Activated T-cell treated with anti-CD3 and anti-CD28 coated beads for 4 hours (primary cell): ENCODE measurements at regions not wholly inside any gene's neighbourhood (a gene's known extent, or its start where the extent isn't known, plus 50 kb on each side); places are given as distances from the start of the nearest gene placed in this dataset.
"Not testable (repeated sequence)": the region's sequence is repeated elsewhere in the genome, so short reads cannot be mapped to it uniquely, and the experiment has no call there.

ENCODE experiments used
- DNase-seq: peaks from one replicate; pipeline ENCODE4 v3.0.0-alpha.2; 2020

DNA sequence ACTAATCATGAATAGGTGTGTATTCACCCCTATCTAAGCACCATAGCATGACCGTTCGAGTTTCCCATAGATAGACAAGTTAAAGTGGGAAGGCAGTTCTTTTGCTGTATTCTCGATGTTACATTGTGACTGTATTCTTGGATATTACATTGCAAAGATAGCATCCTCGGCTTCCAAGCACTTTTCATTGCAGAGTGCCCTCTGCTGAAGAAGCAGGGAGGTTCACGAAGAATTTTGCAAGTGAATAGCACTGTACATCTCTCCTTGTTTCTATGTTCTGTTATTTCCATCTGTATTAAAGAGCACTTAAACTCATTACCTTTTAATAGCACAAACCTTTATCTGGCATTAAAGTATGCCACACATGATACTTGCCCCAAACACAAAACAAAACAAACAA is 426.7 kb upstream of the ARX start:
- DNase-seq: no peak

DNA sequence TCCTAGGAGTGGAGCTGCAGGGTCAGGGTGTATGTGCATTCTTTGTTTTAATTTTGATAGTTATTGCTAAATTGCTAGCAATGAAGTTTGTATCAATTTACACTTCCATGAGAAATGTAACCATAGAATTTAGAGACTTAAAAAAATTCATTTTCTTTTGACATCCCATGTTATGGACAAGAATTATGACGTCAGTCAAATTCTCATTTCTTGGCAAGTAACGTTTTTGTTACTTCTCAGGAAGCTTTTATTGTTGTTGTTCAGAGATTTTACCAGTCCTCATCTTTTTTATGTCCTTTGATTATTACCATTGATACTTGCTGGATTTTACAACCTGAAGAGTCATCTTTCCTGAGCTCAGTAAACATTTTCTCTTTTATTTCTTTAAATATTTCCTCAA is 417.5 kb upstream of the ARX start:
- DNase-seq: no peak

DNA sequence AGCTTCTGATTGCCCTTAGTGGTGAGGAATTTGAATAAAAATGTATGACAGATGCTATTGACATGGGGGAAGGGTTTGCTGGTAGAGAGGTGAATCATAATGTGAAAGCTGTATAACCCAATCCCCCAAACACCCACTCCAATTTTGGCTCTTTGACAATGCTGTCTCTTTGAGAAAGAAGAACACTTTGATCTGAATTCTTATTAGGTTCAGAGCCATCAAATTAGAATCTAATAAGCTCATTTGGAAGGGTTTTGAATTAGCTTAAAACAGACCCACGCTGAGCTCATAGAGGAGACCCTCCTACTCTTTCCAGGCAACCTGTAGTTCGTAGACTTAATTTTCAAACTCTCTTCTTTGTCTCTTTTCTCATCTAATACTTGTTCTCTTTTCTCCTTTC is 416.6 kb upstream of the ARX start:
- no peak for DNase-seq

DNA sequence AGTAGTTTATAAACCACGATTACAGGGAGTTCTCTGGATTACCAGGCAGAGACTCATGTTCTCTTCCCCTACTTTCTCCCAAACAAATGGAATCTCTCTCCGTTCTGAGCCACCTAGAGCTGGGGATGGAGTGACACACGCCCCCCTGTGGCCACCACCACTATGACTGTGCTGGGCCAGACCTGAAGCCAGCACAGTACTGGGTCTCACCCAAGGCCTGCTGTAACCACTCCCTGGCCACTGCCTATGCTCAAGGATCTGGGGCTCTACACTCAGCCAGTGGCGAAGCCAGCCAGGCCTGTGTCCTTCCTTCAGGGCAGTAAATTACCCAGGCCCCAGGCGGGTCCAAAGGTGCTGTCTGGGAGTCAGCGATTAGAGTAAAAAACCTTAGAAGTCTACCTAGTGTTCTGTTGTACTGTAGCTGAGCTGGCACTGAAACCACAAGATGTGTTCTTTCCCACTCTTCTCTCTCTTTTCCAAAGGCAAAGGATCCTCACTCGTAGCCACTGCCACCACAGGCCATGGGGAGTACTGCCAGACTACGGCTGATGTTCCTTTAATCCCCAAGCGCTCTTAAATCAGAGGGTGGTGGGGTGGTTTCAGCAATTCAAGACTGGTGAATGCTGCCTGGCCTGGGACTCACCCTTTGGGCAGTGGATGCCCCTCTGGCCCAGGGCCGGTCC is 412.2 kb upstream of the ARX start:
- no peak for DNase-seq

DNA sequence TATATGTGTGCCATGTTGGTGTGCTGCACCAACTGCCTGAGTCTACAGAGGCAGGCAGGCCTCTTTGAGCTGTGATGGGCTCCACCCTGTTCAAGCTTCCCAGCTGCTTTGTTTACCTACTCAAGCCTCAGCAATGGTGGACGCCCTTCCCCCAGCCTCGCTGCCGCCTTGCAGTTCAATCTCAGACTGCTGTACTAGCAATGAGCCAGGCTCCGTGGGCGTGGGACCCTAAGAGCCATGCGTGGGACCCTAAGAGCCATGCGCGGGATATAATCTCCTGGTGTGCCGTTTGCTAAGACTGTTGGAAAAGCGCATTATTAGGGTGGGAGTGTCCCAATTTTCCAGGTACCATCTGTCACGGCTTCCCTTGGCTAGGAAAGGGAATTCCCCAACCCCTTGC is 388.4 kb upstream of the ARX start:
- DNase-seq: not testable (repeated sequence)

DNA sequence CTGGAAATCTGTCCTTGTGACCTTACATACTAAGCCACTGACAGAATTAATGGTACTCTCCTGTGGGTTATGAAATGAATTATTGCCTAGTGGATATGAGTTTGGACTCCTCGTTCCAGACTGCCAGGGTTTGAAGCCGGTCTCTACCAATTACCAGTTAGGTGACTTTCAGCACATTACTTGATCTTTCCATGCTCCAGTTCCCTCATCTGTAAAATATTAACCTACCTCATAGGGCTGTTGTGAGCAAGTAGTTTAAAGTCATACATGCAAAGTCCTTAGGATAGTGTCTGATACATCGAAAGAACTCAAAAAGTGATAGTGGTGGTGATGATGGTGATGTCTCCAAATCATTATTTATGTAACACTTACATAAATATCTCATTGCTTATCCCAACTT is 373.5 kb upstream of the ARX start:
- no peak for DNase-seq

DNA sequence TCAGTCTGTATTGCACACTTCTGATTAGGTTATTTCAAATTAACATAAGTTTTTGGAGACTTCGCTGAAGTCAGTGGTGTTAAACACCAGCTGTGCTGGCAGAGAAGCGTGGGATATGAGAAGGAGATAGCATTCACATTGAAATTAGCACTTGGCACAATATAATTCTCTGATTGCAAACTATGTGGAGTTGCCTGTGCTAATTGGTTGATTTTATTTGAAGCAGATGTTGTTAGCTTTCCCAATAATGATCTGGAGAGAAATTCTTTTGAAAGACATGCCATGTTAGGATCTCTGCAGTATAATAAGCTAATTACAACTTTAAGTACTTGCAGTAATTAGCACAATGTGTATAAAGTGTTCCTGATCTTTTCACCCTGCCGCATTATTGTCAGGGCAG is 367.4 kb upstream of the ARX start:
- no peak for DNase-seq

DNA sequence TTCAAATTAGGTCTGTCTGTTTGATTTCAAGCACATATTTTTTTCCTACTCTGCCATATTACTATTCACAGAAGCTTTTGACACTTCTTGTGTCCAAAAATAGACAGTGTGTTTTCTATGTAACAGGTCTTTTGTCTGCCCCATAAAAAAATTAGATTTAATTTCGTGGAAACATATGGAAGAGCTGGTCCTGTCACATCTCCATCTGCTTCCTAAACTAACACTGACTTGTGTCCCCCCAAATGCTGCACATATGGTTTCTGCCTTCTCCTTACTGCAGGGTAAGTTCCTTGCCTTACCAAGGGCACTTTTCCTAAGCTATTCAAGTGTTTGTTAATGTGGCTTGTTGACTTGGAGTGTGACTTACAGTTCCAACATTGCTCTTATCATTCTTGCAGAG is 340.7 kb upstream of the ARX start:
- DNase-seq: no peak

DNA sequence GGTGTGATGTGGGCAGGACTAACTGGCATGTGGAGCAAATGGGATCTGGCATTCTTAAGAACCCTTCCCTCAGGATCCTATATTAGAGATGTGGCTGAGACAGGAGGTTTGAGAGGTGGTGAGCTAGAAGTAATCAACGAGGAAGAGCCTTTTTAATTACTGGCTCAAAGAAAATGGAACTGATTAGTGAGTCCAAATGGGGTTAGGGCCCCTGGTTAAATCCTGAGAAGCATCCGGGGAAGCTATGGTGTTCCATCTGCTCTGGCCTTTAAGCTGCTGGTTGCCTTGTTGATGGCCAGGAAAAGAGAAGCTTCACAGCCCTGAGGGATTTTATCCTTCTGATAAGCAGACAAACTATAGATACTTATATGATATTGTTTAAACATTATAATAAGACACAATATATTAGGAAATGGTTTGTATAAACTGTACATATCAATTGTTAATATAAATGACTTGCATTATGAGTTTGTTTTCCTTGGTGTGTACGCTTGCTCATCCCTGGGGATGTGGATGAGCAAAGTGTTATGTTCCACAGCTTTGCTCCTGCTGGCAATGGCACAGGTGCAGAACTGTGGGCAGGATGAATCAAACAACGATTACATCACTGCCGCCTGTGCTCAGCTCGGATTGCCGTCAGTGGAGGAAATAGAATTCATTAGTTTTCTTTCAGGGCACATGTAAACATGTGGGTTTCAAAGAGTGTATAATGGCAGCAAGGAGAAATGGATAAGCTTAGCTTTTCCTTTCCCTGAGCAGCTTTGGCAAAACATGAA is 328.6 kb upstream of the ARX start:
- no peak for DNase-seq

DNA sequence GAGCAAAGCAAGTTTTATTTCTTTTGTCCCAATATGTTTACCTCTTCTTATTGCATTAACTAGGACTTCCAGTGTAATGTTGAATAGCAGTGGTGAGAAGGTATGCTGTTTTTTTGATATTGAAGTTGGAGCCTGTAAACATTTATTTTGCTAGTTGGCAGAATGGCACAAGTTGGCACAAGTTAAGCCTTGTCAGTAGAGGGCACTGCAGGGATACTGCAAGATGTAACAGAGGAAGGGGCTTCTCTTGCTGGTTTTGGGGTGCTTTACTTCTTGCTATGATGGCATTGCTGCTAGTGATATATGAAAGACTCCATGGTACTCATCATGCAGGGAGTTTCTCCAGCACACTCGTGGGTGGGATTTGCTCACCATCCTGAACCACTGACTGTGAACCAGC is 327.3 kb upstream of the ARX start:
- DNase-seq: no peak

DNA sequence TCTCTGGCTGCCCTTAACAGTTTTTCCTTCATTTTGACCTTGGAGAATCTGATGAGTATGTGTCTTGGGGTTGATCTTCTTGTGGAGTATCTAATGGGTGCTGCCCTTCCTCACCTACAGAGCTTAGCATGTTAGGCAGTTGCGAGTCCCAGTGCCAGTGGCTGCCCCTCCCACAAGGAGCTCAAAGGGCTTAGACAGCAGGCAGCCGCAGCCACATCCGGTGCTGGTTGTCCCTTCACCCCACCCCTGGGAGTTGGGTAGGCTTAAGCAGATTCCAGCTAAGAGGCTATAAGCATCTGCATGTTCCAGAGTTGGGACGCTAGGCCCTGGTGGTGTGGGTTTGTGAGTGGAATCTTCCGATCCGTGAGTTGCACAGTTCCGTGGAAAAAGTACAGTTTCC is 322.1 kb upstream of the ARX start:
- DNase-seq: no peak

DNA sequence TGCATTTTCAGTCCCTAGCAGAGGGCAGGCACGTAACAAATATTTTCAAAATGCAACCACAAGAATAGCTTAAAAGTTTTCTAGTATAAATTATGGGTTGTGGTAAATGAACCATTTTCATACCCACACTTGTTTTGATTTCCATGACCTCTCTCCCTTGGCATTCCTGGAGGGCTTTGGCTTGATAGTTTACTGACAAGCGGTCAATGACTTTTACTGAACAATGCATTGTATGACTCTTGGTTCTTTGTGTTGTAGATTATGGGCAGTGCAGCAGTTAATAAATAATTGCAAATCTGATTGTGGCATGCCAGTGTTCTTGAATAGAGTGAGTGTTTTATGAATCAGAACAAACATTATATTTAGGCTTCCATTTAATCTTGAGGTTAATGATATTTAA is 285.2 kb upstream of the ARX start:
- no peak for DNase-seq

DNA sequence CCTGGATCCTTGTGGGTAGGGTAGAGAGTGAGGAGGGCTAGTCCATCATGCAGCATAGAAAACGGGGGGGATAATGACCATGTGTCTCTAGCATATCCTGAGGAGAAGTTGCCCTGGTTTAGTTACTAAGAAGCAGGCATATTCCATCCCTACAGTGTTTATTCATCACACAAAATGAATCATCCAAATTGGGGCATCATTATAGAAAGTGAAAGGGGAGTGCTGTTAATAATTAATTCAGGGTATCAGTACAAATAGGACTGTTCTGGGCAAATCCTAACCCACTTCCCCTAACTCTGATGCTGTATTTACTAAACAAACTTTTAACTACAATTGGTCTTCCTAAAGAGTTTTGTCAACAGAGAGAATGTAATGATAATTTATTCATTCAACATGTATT is 281.1 kb upstream of the ARX start:
- no peak for DNase-seq

DNA sequence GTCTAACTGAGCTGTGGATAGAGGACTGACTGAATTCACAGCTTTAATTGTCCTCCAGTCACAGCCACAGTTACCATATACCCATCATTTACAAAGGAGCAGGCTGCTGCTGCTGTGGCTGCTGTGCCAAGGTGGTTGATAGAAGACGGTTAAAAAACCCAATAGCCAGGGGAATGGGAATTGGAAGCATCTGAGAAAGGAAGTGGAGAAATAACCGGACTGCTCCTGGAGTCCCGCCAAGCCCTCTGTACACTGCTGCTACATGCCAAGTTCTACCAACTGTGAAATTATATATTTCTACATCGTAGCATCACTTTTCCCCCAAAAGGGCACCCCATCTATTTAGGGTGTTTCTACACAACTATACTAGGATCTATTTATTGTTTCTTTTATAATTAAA is 279.7 kb upstream of the ARX start:
- no peak for DNase-seq

DNA sequence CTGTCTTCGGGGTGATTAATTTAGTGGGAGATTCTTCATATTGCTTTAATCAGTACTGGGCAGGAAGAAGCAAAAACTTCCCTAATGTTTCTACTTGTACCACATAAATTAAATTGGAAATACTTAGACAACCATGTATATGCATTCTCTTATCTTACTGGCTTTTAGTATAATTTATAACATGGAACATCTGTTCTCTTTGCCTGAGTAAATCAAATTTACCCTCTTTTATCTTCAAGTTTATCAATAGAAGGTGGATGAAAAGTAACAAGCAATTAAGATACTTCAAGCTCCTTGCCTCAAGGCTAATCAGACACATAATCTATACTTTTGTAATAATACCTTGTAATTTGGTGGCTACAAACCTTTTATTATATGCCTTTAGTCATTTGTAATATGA is 274.4 kb upstream of the ARX start:
- no peak for DNase-seq

DNA sequence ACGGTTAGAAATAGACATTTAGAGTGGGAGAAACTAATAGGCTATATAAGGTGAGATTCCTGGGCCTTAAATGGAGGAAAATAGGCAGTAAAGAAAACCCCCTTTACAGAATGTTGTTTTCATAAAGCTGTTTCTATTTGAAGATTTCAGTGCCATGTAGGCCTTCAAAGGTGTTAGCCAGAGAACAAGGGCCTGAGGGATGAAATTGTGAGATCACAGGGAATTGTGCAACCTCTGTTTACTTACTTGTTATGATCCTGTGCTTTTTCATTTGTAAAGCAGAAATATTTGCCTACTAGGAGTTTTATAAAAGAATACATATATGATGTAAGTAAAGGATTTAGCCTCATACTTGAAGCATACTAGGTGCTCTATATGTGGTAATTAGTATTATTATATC is 272.9 kb upstream of the ARX start:
- no peak for DNase-seq

DNA sequence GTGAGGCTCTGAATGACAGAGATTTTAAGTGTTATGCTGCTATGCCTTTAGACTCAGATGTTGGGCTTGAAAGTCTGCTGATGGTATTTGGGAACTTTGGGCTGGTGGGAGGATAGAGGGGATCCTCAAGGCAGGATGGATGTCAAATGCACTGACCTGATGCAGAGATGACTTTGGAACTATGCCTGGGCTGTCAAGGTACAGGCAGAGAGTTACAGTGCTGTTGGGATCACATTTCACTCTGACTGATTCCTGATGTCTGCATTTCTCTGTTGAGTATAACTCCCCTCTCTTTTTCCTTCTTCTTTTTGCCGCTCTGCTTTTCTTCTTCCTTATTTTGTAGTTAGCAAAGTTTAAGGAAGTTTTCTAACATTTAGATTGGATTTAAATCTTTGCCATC is 271.8 kb upstream of the ARX start:
- no peak for DNase-seq

DNA sequence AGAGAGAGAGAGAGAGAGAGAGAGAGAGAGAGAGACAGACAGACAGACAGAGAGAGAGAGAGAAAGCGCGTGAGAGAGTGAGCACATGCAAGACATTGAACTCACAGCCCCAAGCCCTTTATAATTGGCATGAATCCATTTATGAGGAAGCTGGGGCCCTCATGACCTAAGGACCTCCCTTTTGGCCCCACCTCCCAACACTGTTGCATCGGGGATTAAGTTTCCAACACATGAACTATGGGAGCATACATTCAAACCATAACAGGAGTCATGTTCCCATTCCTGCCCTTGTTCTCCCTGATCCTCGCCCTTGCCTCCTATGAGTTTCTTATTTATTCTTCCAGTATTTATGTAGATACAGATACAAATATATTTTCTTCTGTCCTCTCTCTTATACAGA is 269.8 kb upstream of the ARX start:
- DNase-seq: no peak

DNA sequence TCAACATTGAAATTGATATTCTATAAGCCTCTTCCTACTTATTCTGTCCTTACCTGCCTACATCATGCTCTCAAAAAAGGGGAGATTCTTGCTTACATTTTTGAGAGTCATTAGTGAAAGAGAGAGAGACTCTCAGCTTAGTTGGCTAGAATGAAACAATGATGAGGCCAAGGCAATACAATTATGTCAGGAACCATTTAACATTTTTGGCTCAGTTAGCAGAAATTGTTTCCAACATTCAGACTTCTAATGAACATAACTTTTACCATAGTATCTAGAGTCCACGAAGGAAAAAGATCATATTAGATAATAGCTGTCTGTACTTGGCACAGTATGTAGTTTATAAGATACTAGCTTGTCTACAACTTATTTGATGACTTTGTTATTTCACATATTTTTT is 263.7 kb upstream of the ARX start:
- no peak for DNase-seq

DNA sequence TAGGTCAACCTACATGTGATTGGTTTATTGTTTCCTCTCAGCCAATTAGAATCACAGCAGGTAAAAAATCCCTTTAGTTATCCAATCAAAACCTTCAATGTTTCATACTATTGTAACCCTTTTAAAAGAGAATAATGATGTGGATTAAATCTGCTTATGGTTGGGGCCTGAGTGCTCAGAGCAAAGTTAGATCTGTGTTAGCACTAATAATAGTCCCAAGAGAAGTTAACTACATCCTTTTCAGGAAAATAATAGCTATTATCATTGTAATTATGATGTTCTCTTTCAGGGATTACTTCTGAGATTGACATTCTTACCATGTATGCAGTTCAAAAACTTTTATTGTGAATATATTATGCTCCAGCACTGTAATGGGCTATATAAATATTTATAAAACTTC is 262.6 kb upstream of the ARX start:
- no peak for DNase-seq

DNA sequence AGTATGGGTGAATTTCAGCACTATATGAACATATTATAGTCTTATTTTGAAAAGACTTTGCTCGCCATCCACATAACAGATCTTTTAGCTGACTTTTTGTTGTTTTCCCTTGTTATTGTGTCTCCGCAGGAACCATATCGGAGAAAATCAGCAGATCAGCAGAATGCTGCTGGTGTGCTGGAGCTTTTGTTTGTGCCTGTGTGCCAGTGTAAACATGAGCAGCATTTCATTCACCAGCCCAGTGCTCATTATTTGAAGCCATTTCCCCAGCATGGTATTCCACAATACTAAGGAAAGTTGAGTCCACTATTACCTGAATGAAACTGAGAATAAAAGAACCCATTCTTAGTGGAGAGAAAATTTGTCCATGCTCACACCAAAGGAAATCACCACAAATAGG is 261.8 kb upstream of the ARX start:
- no peak for DNase-seq

DNA sequence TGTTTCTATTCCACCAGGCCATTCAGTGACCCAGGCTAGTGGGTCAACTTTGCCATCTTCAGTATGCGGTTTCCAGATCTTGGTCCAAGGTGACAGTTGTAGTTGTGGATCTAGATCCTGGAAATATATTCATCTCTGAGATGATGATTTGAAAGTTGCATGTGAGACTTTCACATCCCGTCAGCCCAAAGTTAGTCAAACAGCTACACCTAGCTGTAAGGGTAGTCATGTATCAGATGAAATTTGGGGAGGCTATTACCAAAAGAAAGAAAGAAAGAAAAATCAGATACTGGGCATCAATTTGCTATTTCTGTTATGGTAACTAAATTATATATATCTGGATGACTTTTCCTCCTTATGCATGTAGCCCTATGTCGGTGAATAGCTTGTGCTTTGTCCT is 259.4 kb upstream of the ARX start:
- no peak for DNase-seq

DNA sequence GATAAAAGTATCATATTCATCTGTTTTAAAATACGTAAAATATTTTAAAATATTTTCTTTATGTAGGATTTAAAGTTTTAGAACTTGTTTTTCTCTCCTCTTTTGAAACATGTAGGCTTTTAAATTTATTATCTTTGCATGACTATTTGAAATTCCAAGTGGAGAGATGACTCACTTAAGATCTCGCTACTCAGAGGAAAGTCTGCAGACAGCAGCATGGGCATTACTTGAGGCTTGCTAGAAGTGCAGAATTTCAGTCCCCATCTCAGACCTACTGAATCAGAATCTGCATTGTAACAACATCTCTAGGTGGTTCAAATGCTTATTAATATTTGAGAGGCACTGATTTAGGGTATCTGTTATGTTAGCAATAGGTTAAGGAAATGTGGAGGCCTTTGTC is 225.7 kb upstream of the ARX start:
- no peak for DNase-seq

DNA sequence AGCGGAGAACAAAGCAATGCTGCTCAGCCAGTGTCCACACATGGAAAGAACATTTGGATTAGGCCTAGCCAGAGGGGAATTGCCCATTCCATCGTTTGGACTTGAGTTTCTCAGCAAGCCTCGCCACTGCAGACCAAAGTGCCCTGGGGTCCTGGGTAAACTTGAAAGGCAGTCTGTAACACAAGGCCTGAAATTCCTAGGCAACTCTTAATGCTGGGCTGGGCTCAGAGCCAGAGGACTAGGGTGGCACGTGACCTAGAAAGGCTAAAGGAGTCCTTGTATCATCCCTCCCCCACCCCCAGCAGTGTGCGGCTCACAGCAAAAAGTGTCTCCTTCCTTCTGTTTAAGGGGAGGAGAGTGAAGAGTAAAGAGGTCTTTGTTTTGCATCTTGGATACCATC is 210.4 kb upstream of the ARX start:
- DNase-seq: no peak

DNA sequence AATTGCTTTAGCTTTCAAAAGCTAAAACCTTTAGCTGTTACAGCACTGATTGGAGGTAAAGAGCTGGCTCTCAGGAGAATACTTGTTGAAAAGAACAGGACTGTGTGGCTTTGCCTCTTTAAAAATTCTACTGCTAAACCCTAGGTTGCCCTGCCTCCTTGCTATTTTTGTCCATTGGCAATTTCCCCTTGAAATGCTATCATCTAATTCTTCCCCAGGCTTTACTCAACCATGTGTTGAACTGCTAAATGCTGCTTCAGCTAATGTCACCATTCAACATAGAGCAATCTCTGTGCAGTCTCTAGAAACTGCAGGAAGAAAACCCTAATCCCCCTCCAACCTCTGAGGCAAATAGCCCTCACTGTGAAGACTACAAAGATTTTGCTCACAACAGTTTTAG is 203.7 kb upstream of the ARX start:
- no peak for DNase-seq
